D341Med (cell line): ENCODE measurements at regions not wholly inside any gene's neighbourhood (a gene's known extent, or its start where the extent isn't known, plus 50 kb on each side); places are given as distances from the start of the nearest gene placed in this dataset.

Source experiments
- DNase-seq: peaks from one replicate; pipeline ENCODE4 v3.0.0; 2012; ENCODE audit warnings: low spot score

- peak; percentile 55 for DNase-seq
Observed at GRCh38 chr12:113766131-113766878, 199.8 kb downstream of the RBM19 start.

- no peak for DNase-seq
Observed at GRCh38 chr12:113764661-113765060, 201.5 kb downstream of the RBM19 start.

GRCh38 chr12:113762882-113763816 is 203.0 kb downstream of the RBM19 start:
- no peak for DNase-seq

- no peak for DNase-seq
Observed at GRCh38 chr12:113762155-113762881, 203.8 kb downstream of the RBM19 start.

GRCh38 chr12:113759135-113759534 is 207.0 kb downstream of the RBM19 start:
- DNase-seq, result no peak

GRCh38 chr12:113758165-113758924 is 207.8 kb downstream of the RBM19 start:
- DNase-seq, result no peak

GRCh38 chr12:113757221-113758002 is 208.7 kb downstream of the RBM19 start:
- DNase-seq, result peak; percentile 58

GRCh38 chr12:113756609-113757008 is 209.5 kb downstream of the RBM19 start:
- no peak for DNase-seq

GRCh38 chr12:113755098-113755497 is 211.0 kb downstream of the RBM19 start:
- no peak for DNase-seq

GRCh38 chr12:113751513-113751912 is 214.6 kb downstream of the RBM19 start:
- DNase-seq, result no peak

GRCh38 chr12:113749433-113749815 is 216.7 kb downstream of the RBM19 start:
- DNase-seq, result no peak

GRCh38 chr12:113748707-113749432 is 217.3 kb downstream of the RBM19 start:
- DNase-seq, result no peak

- no peak for DNase-seq
Observed at GRCh38 chr12:113747017-113747416, 219.1 kb downstream of the RBM19 start.

- no peak for DNase-seq
Observed at GRCh38 chr12:113744802-113745395, 221.2 kb downstream of the RBM19 start.

GRCh38 chr12:113742801-113743200 is 223.3 kb downstream of the RBM19 start:
- no peak for DNase-seq

GRCh38 chr12:113740699-113741098 is 225.4 kb downstream of the RBM19 start:
- no peak for DNase-seq

GRCh38 chr12:113735131-113735530 is 231.0 kb downstream of the RBM19 start:
- DNase-seq, result no peak

GRCh38 chr12:113734503-113734902 is 231.6 kb downstream of the RBM19 start:
- no peak for DNase-seq

GRCh38 chr12:113732916-113733315 is 233.2 kb downstream of the RBM19 start:
- no peak for DNase-seq

- DNase-seq, result no peak
Observed at GRCh38 chr12:113727651-113728061, 238.5 kb downstream of the RBM19 start.
